ENCODE measurements at regions not wholly inside any gene's neighbourhood (a gene's known extent, or its start where the extent isn't known, plus 50 kb on each side); places are given as distances from the start of the nearest gene placed in this dataset.

DNA sequence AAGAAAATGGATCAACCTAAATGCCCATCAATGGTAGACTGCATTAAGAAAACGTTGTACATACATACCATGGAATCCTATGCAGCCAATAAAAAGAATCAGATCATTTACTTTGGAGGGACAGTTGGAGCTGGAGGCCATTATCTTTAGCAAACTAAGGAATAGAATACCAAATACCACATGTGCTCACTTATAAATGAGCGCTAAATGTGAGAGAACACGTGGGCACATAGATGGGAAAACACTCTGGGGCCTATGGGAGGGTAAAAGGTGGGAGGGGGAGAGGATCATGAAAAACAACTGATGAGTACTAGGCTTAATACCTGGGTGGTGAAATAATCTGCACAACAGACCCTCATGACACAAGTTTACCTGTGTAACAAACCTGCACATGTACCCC is 1729.9 kb upstream of the PCDH10 start:
- no peak overlapping the region for H3K4me3 ChIP-seq (replicated peaks in 1 of 3; ENCODE audit: low read depth in 2 of 3, low read length in 3 of 3)
- TF ChIP-seq, protein P1, sequence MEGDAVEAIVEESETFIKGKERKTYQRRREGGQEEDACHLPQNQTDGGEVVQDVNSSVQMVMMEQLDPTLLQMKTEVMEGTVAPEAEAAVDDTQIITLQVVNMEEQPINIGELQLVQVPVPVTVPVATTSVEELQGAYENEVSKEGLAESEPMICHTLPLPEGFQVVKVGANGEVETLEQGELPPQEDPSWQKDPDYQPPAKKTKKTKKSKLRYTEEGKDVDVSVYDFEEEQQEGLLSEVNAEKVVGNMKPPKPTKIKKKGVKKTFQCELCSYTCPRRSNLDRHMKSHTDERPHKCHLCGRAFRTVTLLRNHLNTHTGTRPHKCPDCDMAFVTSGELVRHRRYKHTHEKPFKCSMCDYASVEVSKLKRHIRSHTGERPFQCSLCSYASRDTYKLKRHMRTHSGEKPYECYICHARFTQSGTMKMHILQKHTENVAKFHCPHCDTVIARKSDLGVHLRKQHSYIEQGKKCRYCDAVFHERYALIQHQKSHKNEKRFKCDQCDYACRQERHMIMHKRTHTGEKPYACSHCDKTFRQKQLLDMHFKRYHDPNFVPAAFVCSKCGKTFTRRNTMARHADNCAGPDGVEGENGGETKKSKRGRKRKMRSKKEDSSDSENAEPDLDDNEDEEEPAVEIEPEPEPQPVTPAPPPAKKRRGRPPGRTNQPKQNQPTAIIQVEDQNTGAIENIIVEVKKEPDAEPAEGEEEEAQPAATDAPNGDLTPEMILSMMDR (IDR thresholded peaks at IDR 0.05), result no peak
- H3K27ac Mint-ChIP-seq, result no peak overlapping the region
- no peaks in the 10 kb centered on the region for H3K79me2 ChIP-seq (ENCODE audit: insufficient read depth, low read length)
- peaks cover 12 to 20% of the 10 kb centered on the region in 2 donors for H3K9me3 ChIP-seq (replicated peaks in 1 of 2; ENCODE audit: control insufficient read depth in 1 of 2, insufficient read depth in 1 of 2, low read length in 2 of 2)
- no peaks in the 10 kb centered on the region for H3K36me3 Mint-ChIP-seq
- DNase-seq, result no peak
- intact Hi-C loops (cut with micrococcal nuclease), result no loop called here
- no peaks in the 10 kb centered on the region for H3K27me3 ChIP-seq (ENCODE audit: control insufficient read depth in 2 of 2, insufficient read depth in 2 of 2, low read length in 2 of 2)
- no peaks in the 10 kb centered on the region for H3K27me3 Mint-ChIP-seq (ENCODE audit: low read depth in 3 of 3)
- peaks cover 2 to 21% (median 8%) of the 10 kb centered on the region in 7 donors for H3K9me3 Mint-ChIP-seq
- no peak overlapping the region for H3K4me3 Mint-ChIP-seq
- H3K9ac ChIP-seq (ENCODE audit: insufficient read depth, low read length, poor library complexity, severe bottlenecking), result no peak overlapping the region
- H3K4me1 ChIP-seq (ENCODE audit: control insufficient read depth in 1 of 2, insufficient read depth in 2 of 2, low read length in 2 of 2), result no peaks in the 10 kb centered on the region
- H4K20me1 ChIP-seq (ENCODE audit: insufficient read depth, low read length), result no peaks in the 10 kb centered on the region
- H3K27ac ChIP-seq (ENCODE audit: low read depth in 1 of 2, low read length in 2 of 2), result no peak overlapping the region
- no peak overlapping the region for H3K4me2 ChIP-seq (replicated peaks; ENCODE audit: extremely low read depth, low read length, poor library complexity, severe bottlenecking)
- no peak overlapping the region for H2AFZ ChIP-seq (ENCODE audit: insufficient read depth, low read depth, low read length, poor library complexity, severe bottlenecking)
- H3K4me1 Mint-ChIP-seq, result no peaks in the 10 kb centered on the region
- no peaks in the 10 kb centered on the region for H3K36me3 ChIP-seq (replicated peaks in 1 of 2; ENCODE audit: control insufficient read depth in 1 of 2, insufficient read depth in 2 of 2, low read length in 2 of 2)
- no CpG with 5 or more reads among the region's 3 CpGs for WGBS (ENCODE audit: insufficient coverage)

DNA sequence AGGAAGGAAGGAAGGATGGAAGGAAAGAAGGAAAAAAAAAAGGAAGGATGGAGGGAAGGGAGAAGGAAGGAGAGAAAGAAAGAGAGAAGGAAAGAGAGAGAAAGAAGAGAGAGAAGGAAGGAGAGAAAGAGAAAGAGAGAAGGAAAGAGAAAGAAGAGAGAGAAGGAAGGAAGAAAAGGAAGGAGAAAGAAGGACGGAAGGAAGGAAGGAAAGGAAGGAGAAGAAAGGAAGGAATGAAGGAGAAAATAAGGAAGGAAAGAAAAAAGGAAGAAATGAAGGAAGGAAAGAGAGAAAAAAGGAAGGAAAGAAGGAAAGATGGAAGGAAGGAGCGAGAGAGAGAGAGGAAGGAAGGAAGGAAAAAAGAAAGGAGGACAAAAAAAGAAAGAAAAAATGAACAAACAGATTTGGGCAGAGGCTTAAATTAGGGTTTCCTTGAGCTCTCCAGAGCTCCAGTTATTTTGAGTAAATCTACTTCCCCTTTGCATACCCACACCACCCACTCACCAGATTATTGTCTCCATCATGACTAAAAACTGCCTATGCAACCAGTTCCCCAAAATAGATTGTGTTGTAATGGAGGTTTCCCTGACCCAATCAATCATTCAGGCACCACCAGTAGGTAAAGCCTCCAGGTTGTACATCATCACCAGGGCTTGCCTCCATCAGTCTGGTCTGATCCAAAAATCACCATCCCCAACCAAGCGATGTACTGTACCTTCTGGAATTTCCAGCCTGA is 1722.9 kb upstream of the PCDH10 start:
- no peak overlapping the region for H3K27ac Mint-ChIP-seq
- Histone ChIP-seq H3K4me1 (ENCODE audit: control insufficient read depth in 1 of 2, insufficient read depth in 2 of 2, low read length in 2 of 2) (no peaks in the 10 kb centered on the region), H3K4me2 (replicated peaks; ENCODE audit: extremely low read depth, low read length, poor library complexity, severe bottlenecking) (no peak overlapping the region), H3K27ac (ENCODE audit: low read depth in 1 of 2, low read length in 2 of 2) (no peak overlapping the region), H2AFZ (ENCODE audit: insufficient read depth, low read depth, low read length, poor library complexity, severe bottlenecking) (no peak overlapping the region), H3K36me3 (replicated peaks in 1 of 2; ENCODE audit: control insufficient read depth in 1 of 2, insufficient read depth in 2 of 2, low read length in 2 of 2) (no peaks in the 10 kb centered on the region), H4K20me1 (ENCODE audit: insufficient read depth, low read length) (no peaks in the 10 kb centered on the region), H3K9ac (ENCODE audit: insufficient read depth, low read length, poor library complexity, severe bottlenecking) (no peak overlapping the region), H3K4me3 (replicated peaks in 1 of 3; ENCODE audit: low read depth in 2 of 3, low read length in 3 of 3) (no peak overlapping the region), H3K9me3 (replicated peaks in 1 of 2; ENCODE audit: control insufficient read depth in 1 of 2, insufficient read depth in 1 of 2, low read length in 2 of 2) (peaks cover 2 to 3% of the 10 kb centered on the region in 2 donors), H3K79me2 (ENCODE audit: insufficient read depth, low read length) (no peaks in the 10 kb centered on the region), H3K27me3 (ENCODE audit: control insufficient read depth in 2 of 2, insufficient read depth in 2 of 2, low read length in 2 of 2) (no peaks in the 10 kb centered on the region)
- H3K9me3 Mint-ChIP-seq, result peaks cover 6 to 13% (median 8%) of the 10 kb centered on the region in 7 donors
- no peaks in the 10 kb centered on the region for H3K4me1 Mint-ChIP-seq
- no peak overlapping the region for H3K4me3 Mint-ChIP-seq
- TF ChIP-seq, protein P1 (IDR thresholded peaks at IDR 0.05), result no peak
- peaks cover 0 to 2% (median 2%) of the 10 kb centered on the region in 3 donors for H3K27me3 Mint-ChIP-seq (ENCODE audit: low read depth in 3 of 3)
- no peak for DNase-seq
- WGBS (ENCODE audit: insufficient coverage), result 79% methylated on average over 2 of the region's 3 CpGs
- intact Hi-C loops (cut with micrococcal nuclease), result no loop called here
- no peaks in the 10 kb centered on the region for H3K36me3 Mint-ChIP-seq
